ENCODE measurements at regions not wholly inside any gene's neighbourhood (a gene's known extent, or its start where the extent isn't known, plus 50 kb on each side); places are given as distances from the start of the nearest gene placed in this dataset.
"Not testable (repeated sequence)": the region's sequence is repeated elsewhere in the genome, so short reads cannot be mapped to it uniquely, and the experiment has no call there.

DNA sequence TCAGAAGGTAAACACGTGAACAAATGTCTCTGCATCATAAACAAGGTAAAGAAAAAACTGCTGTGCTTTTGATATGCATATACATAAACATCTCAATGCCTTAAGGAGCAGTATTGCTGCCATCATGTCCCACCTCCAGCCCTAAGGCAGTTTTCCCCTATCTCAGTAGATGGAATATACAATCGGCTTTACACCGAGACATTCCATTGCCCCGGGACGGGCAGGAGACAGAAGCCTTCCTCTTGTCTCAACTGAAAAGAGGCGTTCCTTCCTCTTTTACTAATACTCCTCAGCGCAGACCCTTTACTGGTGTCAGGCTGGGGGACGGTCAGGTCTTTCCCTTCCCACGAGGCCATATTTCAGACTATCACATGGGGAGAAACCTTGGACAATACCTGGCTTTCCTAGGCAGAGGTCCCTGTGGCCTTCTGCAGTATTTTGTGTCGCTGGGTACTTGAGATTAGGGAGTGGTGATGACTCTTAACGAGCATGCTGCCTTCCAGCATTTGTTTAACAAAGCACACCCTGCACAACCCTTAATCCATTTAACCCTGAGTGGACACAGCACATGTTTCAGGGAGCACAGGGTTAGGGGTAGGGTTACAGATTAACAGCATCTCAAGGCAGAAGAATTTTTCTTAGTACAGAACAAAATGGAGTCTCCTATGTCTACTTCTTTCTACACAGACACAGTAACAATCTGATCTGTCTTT, 65.4 kb downstream of the RBM11 start:
- TF ChIP-seq POLR2AphosphoS5 (IDR thresholded peaks at IDR 0.05); EZH2 (IDR thresholded peaks at IDR 0.05; ENCODE audit: borderline replicate concordance, insufficient read depth, low read length, poor library complexity, severe bottlenecking); MXI1 (conservative IDR thresholded peaks at IDR 0.05; ENCODE audit: poor library complexity, severe bottlenecking); RAD21 (conservative IDR thresholded peaks at IDR 0.05); TAF1 (IDR thresholded peaks at IDR 0.05; ENCODE audit: low read depth); EP300 (conservative IDR thresholded peaks at IDR 0.05; ENCODE audit: poor library complexity, severe bottlenecking): not testable (repeated sequence)
- TF ChIP-seq, protein P1, sequence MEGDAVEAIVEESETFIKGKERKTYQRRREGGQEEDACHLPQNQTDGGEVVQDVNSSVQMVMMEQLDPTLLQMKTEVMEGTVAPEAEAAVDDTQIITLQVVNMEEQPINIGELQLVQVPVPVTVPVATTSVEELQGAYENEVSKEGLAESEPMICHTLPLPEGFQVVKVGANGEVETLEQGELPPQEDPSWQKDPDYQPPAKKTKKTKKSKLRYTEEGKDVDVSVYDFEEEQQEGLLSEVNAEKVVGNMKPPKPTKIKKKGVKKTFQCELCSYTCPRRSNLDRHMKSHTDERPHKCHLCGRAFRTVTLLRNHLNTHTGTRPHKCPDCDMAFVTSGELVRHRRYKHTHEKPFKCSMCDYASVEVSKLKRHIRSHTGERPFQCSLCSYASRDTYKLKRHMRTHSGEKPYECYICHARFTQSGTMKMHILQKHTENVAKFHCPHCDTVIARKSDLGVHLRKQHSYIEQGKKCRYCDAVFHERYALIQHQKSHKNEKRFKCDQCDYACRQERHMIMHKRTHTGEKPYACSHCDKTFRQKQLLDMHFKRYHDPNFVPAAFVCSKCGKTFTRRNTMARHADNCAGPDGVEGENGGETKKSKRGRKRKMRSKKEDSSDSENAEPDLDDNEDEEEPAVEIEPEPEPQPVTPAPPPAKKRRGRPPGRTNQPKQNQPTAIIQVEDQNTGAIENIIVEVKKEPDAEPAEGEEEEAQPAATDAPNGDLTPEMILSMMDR (IDR thresholded peaks at IDR 0.05; ENCODE audit: poor library complexity, severe bottlenecking): not testable (repeated sequence)

Data from neural cell (in vitro differentiated cells).